GM19372 (cell line): ENCODE measurements at regions not wholly inside any gene's neighbourhood (a gene's known extent, or its start where the extent isn't known, plus 50 kb on each side); places are given as distances from the start of the nearest gene placed in this dataset.

Experiments used
- ATAC-seq: cut with Tn5 transposase; IDR thresholded peaks from one replicate; pipeline ENCODE4 v1.9.1; 2021; ENCODE audit warnings: mild to moderate bottlenecking, low read depth, moderate library complexity; ENCODE audit not compliant: unreplicated experiment

DNA sequence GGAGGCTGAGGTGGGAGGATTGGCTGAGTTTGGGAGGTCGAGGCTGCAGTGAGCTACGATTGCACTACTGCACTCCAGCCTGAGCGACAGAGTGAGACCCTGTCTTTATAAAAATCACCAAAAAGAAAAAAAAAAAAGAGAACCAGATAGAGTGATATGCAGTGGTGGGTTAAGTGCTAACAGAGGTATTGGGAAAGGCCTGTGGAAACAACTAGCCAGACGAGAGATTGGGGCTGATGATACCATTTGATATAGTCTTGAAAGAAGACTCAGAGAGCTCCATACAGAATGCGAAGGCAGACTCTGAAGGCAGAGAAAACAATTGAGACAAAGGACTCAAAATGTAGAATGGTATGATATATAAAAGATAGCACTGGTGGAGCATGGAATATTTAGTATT, 134.1 kb downstream of the CDC42EP3 start:
- ATAC-seq = no peak

- ATAC-seq = no peak
Observed at GRCh38 chr2:37541516-37541915, 129.9 kb downstream of the CDC42EP3 start.

- ATAC-seq = no peak
Observed at GRCh38 chr2:37543999-37544557, 127.4 kb downstream of the CDC42EP3 start.

DNA sequence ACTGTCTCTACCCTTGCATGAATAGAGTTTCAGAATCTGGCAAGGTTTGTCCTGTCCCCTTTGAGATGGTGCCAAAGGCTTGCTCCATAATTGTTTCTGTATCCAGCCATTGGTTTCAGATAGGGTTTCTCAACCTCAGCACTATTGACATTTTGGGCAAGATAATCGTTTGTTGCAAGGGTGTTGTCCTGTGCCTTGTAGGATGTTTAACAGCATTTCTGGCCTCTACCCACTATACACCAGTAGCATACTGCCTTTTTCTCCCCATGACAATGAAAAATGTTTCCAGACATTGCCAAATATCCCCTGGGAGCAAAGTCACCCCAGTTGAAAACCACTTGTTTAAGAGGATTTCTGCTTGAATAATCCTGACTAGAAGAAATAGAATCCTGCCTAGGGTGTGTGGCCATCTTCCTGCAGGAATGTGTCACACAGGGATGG, 126.8 kb downstream of the CDC42EP3 start:
- no peak for ATAC-seq

- no peak for ATAC-seq
Observed at GRCh38 chr2:37549598-37549997, 121.8 kb downstream of the CDC42EP3 start.

GRCh38 chr2:37550190-37550589, 121.3 kb downstream of the CDC42EP3 start:
- ATAC-seq = no peak

DNA sequence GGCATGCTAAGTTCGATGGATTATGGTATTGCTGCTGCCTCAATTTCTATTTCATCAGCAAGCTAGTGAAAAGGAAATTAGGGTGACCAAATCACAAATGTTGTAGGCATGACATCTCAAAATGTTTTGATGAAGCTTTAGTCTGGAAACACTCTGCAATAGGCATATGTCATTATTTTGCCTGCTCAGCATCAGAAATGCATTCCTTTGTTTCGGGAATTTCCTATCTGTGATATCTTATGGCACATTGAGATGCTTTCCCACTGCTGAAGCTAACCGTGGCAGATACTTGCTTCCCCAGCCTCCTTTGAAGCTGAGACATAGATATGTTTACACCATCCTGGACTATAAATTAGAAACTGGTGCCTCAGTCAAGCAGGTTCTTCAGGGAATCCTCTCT, 119.7 kb downstream of the CDC42EP3 start:
- no peak for ATAC-seq

GRCh38 chr2:37552339-37552738, 119.1 kb downstream of the CDC42EP3 start:
- no peak for ATAC-seq

- no peak for ATAC-seq
Observed at GRCh38 chr2:37553411-37554154, 117.9 kb downstream of the CDC42EP3 start.

GRCh38 chr2:37554155-37554510, 117.3 kb downstream of the CDC42EP3 start:
- no peak for ATAC-seq

DNA sequence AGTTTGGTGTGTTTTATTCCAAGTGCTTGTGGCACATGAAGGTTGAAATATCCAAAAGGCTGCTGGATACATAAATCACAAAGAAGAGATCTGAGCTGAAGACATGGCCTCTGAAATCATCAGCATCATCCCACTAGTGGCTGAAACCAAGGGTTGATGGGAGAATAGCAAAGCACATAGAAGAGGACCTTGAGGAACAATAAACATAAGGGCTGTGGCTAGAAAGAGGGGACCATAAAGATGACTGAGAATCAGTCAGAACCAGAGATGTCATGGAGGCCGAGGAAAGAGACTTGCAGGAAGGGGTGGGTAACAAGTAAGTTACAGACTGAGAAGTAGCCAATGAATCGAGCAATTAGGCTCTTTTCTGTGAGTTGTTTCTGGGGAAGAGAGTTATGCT, 116.8 kb downstream of the CDC42EP3 start:
- ATAC-seq = no peak

GRCh38 chr2:37555457-37555856, 116.0 kb downstream of the CDC42EP3 start:
- ATAC-seq = no peak

- ATAC-seq = no peak
Observed at GRCh38 chr2:37556256-37556655, 115.2 kb downstream of the CDC42EP3 start.

- peak; percentile 73 for ATAC-seq
Observed at GRCh38 chr2:37558623-37559022, 112.8 kb downstream of the CDC42EP3 start.

DNA sequence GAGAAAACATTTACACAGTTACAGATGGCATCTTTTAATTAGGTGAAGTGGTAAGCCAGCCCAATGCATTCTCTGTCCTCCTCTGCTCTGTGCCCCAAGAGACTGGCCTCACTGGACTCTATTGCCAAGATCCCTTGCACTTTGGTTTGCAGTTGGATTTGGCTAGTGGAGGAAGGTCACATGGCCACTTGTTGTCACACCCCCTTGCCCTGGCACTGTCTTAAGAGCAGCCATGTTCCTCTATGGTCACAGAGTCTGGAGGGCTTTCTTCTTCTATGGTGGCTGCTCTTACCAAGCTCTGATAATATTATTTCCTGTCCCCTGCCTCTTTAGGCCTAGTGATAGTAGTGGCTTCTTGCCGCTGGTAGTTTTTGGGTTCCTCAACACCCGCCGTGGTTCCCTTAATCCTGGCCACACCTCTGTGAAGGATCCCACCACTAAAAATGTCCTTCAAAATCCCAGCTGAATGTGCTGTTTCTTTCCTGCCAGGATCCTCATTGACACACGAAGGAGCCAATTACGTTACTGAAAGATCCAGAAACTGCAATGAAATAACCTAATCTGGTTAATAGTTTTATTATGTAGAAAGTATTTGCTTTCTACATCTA, 111.1 kb downstream of the CDC42EP3 start:
- no peak for ATAC-seq

DNA sequence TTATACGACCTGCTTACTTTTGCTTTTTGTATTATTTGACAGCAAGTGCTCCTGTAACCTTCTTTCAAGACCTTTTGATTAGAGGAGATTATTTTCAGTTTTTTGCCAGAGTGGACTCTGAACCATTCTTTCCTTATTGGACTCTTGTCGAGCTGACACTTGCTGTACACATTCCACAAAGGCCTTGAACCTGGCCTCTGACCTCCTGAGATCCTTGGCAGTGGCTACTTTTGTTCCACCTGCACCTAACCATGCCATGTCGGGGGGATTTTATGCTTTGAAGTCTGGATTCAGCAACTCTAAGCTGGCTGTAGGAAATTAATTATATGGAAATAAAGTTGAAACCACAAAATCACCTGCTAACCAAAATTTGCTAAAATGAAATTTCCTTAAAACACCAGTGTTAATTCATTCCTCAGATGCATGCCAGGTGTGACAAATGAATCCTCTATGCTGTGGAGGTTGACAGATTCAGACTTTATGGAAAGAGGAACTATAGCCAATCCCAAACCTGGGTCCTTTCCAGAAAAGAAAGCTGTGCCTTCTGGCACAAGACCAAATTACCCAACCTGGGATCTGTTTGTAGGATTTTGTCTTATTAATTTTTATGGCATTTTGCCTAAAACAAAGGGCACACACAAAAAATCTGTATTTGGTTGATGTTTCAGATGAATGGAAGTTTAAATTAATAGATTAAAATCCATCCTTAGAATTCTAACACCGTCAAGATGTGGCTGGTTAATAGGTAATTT, 110.4 kb downstream of the CDC42EP3 start:
- no peak for ATAC-seq

- peak; percentile 57 for ATAC-seq
Observed at GRCh38 chr2:37561615-37562569, 109.5 kb downstream of the CDC42EP3 start.

DNA sequence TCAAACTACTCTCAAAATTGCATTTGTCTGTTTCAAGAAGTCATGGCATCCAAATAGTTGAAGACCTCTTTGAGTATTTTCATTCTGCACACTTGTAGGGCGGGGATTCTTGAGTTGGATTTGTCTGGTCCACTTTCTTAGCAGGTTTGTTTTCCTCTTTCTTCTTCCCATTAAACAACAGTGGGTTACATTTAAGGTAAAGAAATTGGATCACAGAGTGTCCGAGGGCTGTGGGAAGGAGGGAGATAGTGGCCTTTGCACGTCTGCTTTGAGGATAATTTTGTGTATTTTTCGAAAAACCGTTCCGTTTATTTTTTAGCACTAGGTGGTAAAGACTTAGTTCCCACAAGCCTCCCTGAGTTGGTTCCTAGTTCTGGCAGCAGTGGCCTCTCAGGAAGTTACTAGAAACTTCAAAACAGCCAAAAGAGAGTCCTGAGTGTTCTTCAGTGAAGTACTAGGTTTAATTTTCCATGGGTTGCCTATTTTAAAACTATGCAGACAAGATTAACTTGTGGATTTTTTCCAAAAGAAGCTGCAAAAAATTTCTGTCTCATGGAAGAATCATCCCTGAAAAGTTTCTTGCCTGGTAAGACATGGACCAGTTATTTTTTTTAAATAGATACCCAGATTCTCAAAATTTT, 107.9 kb downstream of the CDC42EP3 start:
- ATAC-seq = no peak

GRCh38 chr2:37564356-37564755, 107.1 kb downstream of the CDC42EP3 start:
- no peak for ATAC-seq

GRCh38 chr2:37566517-37566981, 104.9 kb downstream of the CDC42EP3 start:
- ATAC-seq = no peak
